ENCODE measurements at regions not wholly inside any gene's neighbourhood (a gene's known extent, or its start where the extent isn't known, plus 50 kb on each side); places are given as distances from the start of the nearest gene placed in this dataset.

DNA sequence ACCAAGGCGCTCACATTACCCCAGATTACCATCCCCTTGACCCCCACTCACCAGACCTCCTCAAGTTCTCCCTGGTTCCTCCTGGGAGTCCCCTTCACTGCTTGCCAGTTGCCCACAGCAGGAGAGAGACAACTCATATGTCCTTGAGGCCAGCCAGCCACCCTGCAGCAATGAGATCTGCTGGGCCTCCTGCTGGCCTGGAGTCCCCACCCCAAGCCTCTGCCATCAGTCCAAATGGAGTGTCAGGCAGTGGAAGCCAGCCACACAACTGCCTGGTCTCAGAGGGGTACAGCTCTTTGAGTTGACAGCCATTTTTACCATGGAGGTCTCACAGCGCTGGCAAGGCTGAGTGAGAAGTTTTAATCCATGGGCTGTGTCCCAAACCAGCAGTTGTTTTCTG lies 53.0 kb upstream of the EXOC4 start:
- TF ChIP-seq, protein P1, sequence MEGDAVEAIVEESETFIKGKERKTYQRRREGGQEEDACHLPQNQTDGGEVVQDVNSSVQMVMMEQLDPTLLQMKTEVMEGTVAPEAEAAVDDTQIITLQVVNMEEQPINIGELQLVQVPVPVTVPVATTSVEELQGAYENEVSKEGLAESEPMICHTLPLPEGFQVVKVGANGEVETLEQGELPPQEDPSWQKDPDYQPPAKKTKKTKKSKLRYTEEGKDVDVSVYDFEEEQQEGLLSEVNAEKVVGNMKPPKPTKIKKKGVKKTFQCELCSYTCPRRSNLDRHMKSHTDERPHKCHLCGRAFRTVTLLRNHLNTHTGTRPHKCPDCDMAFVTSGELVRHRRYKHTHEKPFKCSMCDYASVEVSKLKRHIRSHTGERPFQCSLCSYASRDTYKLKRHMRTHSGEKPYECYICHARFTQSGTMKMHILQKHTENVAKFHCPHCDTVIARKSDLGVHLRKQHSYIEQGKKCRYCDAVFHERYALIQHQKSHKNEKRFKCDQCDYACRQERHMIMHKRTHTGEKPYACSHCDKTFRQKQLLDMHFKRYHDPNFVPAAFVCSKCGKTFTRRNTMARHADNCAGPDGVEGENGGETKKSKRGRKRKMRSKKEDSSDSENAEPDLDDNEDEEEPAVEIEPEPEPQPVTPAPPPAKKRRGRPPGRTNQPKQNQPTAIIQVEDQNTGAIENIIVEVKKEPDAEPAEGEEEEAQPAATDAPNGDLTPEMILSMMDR (IDR thresholded peaks at IDR 0.05): no peak
- TF ChIP-seq TAF1 (IDR thresholded peaks at IDR 0.05; ENCODE audit: borderline replicate concordance, low read depth, low read length) (no peak), MXI1 (IDR thresholded peaks at IDR 0.05; ENCODE audit: low read depth, low read length) (no peak), NFIC (IDR thresholded peaks at IDR 0.05; ENCODE audit: borderline replicate concordance) (no peak), FOXJ3 (CRISPR knock-in tag; IDR thresholded peaks at IDR 0.05) (no peak)
- TF ChIP-seq, protein P2, sequence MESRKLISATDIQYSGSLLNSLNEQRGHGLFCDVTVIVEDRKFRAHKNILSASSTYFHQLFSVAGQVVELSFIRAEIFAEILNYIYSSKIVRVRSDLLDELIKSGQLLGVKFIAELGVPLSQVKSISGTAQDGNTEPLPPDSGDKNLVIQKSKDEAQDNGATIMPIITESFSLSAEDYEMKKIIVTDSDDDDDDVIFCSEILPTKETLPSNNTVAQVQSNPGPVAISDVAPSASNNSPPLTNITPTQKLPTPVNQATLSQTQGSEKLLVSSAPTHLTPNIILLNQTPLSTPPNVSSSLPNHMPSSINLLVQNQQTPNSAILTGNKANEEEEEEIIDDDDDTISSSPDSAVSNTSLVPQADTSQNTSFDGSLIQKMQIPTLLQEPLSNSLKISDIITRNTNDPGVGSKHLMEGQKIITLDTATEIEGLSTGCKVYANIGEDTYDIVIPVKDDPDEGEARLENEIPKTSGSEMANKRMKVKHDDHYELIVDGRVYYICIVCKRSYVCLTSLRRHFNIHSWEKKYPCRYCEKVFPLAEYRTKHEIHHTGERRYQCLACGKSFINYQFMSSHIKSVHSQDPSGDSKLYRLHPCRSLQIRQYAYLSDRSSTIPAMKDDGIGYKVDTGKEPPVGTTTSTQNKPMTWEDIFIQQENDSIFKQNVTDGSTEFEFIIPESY (IDR thresholded peaks at IDR 0.05; ENCODE audit: borderline replicate concordance, low read depth): no peak

Measured in SK-N-SH (cell line).